ENCODE measurements at regions not wholly inside any gene's neighbourhood (a gene's known extent, or its start where the extent isn't known, plus 50 kb on each side); places are given as distances from the start of the nearest gene placed in this dataset.

- TF ChIP-seq ZBTB10 (tag by site-specific recombination; IDR thresholded peaks at IDR 0.05) (no peak), ZNF175 (tag by site-specific recombination; IDR thresholded peaks at IDR 0.05) (no peak), ZFP3 (tag by site-specific recombination; IDR thresholded peaks at IDR 0.05; ENCODE audit: low read depth) (no peak), HIC1 (tag by site-specific recombination; IDR thresholded peaks at IDR 0.05) (no peak), ZNF580 (tag by site-specific recombination; IDR thresholded peaks at IDR 0.05) (no peak)
Observed at GRCh38 chr15:87238451-87239068, 1018.0 kb downstream of the NTRK3 start (continued).

GRCh38 chr15:87228460-87228859 lies 1028.1 kb downstream of the NTRK3 start:
- no peaks in the 10 kb centered on the region for H3K9me3 ChIP-seq (ENCODE audit: control insufficient read depth, insufficient read depth, low read depth, low read length)
- H3K36me3 ChIP-seq (ENCODE audit: control insufficient read depth in 2 of 2, insufficient read depth in 1 of 2, low read length in 2 of 2) = no peaks in the 10 kb centered on the region
- ChIA-PET CTCF (interaction anchor here (0.5 kb wide), 1 partner anchor 107 kb away, joined by 3 read pairs; no protein-coding TSS in a partner anchor), POLR2A (no interaction called here)
- H3K27ac ChIP-seq (ENCODE audit: extremely low read depth, low read depth, low read length) = no peak overlapping the region
- no peaks in the 10 kb centered on the region for H3K4me1 ChIP-seq (ENCODE audit: control insufficient read depth, insufficient read depth, low read length)
- TF ChIP-seq ZNF580 (tag by site-specific recombination; IDR thresholded peaks at IDR 0.05) = no peak
- no peak for TF ChIP-seq ZNF398 (tag by site-specific recombination; IDR thresholded peaks at IDR 0.05)
- TF ChIP-seq ZNF548 (tag by site-specific recombination; IDR thresholded peaks at IDR 0.05) = no peak
- TF ChIP-seq ZNF658 (tag by site-specific recombination; IDR thresholded peaks at IDR 0.05) = no peak
- no peak for TF ChIP-seq ZBTB7A (tag by site-specific recombination; IDR thresholded peaks at IDR 0.05; ENCODE audit: low read depth)
- H3K4me3 ChIP-seq (ENCODE audit: low read depth, low read length) = no peak overlapping the region

GRCh38 chr15:87227846-87228245 lies 1028.7 kb downstream of the NTRK3 start:
- Histone ChIP-seq H3K9me3 (ENCODE audit: control insufficient read depth, insufficient read depth, low read depth, low read length) (no peaks in the 10 kb centered on the region), H3K36me3 (ENCODE audit: control insufficient read depth in 2 of 2, insufficient read depth in 1 of 2, low read length in 2 of 2) (no peaks in the 10 kb centered on the region), H3K4me1 (ENCODE audit: control insufficient read depth, insufficient read depth, low read length) (no peaks in the 10 kb centered on the region), H3K27ac (ENCODE audit: extremely low read depth, low read depth, low read length) (no peak overlapping the region), H3K4me3 (ENCODE audit: low read depth, low read length) (no peak overlapping the region)
- TF ChIP-seq ELK4 (IDR thresholded peaks at IDR 0.05; ENCODE audit: borderline replicate concordance, low read depth, low read length) = no peak
- TF ChIP-seq FEZF1 (tag by site-specific recombination; IDR thresholded peaks at IDR 0.05) = no peak
- no peak for TF ChIP-seq ZNF530 (tag by site-specific recombination; IDR thresholded peaks at IDR 0.05; ENCODE audit: low read depth)
- TF ChIP-seq ZNF660 (tag by site-specific recombination; IDR thresholded peaks at IDR 0.05) = no peak
- TF ChIP-seq PRDM4 (tag by site-specific recombination; IDR thresholded peaks at IDR 0.05) = no peak
- TF ChIP-seq GLIS1 (tag by site-specific recombination; IDR thresholded peaks at IDR 0.05) = no peak
- no peak for TF ChIP-seq ZNF121 (tag by site-specific recombination; IDR thresholded peaks at IDR 0.05)
- no peak for TF ChIP-seq ZBTB1 (tag by site-specific recombination; IDR thresholded peaks at IDR 0.05)
- no peak for TF ChIP-seq ZNF639 (tag by site-specific recombination; IDR thresholded peaks at IDR 0.05)
- TF ChIP-seq ZNF175 (tag by site-specific recombination; IDR thresholded peaks at IDR 0.05) = no peak
- no peak for TF ChIP-seq HOXA7 (CRISPR knock-in tag; IDR thresholded peaks at IDR 0.05; ENCODE audit: borderline replicate concordance)
- CTCF ChIA-PET = interaction anchor here (0.5 kb wide), 1 partner anchor 107 kb away, joined by 3 read pairs; no protein-coding TSS in a partner anchor
- POLR2A ChIA-PET = no interaction called here
